ENCODE measurements at regions not wholly inside any gene's neighbourhood (a gene's known extent, or its start where the extent isn't known, plus 50 kb on each side); places are given as distances from the start of the nearest gene placed in this dataset.

DNA sequence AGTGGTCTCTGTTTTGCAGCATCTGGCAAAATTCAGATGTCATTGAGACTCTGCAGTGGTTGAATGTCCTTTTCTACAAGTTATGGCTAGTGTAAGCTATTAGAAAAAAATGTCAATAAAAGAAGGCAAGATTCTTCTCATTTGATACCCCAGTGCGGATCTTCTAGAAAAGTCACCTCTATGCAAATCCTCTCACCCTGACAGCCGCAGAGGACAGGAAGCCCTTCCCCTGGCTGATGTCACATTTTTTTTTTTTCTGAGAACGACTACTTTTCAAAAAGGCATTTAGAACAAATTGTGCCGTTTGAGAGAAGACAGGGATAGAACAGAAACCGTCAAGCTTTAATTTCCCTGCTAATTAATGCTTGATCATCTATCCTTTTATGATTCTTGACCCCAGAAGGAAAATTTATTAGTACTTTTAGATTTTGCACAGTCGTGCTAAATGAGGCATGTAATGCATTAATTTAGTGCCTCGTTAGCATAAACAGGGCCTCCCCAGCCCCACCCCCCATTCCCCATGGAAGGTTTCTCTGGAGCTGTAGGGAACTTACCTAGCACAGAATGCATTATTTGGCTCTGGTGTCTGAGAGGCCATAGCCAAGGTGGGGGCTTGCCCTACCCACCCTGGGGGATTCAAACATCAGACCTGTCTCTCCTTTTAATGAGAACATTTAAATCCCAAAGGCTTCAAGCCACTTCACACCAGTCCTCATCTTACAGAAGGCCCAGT is 183.8 kb downstream of the OPA1 start:
- Histone ChIP-seq H3K4me3 (no peak overlapping the region), H3K9me3 (no peaks in the 10 kb centered on the region), H3K4me1 (peaks cover 0 to 23% (median 0%) of the 10 kb centered on the region in 4 donors), H3K27ac (no peak overlapping the region), H3K27me3 (no peaks in the 10 kb centered on the region), H3K36me3 (no peaks in the 10 kb centered on the region)
- peak in 1 of 3 donors; percentile 32 for DNase-seq
- TF ChIP-seq, protein P1, sequence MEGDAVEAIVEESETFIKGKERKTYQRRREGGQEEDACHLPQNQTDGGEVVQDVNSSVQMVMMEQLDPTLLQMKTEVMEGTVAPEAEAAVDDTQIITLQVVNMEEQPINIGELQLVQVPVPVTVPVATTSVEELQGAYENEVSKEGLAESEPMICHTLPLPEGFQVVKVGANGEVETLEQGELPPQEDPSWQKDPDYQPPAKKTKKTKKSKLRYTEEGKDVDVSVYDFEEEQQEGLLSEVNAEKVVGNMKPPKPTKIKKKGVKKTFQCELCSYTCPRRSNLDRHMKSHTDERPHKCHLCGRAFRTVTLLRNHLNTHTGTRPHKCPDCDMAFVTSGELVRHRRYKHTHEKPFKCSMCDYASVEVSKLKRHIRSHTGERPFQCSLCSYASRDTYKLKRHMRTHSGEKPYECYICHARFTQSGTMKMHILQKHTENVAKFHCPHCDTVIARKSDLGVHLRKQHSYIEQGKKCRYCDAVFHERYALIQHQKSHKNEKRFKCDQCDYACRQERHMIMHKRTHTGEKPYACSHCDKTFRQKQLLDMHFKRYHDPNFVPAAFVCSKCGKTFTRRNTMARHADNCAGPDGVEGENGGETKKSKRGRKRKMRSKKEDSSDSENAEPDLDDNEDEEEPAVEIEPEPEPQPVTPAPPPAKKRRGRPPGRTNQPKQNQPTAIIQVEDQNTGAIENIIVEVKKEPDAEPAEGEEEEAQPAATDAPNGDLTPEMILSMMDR (IDR thresholded peaks at IDR 0.05), result no peak

DNA sequence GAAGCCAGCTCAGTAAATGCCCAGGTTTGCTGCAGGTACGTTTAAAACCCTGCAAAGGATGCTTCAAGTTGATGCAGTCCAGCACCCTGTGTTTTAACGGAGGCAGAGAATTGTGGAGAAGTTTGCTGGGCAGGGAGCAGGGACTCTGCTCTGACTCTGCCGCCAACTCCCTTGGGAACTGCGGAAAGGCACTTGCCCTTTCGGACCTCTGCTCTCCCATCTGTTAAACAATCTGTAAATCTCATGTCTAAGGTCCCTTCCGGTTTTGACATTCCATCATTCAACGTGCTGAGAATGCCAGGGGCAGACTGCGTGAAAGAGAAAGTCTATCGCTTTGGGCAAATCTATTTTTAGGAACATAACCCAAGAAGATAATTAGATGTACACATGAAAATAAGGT is 184.5 kb downstream of the OPA1 start:
- peak in 1 of 3 donors; percentile 55 for DNase-seq
- no peaks in the 10 kb centered on the region for H3K9me3 ChIP-seq
- H3K27ac ChIP-seq, result no peak overlapping the region
- H3K36me3 ChIP-seq, result no peaks in the 10 kb centered on the region
- H3K27me3 ChIP-seq, result no peaks in the 10 kb centered on the region
- peaks cover 0 to 29% (median 0%) of the 10 kb centered on the region in 4 donors for H3K4me1 ChIP-seq
- no peak for TF ChIP-seq POLR2A (IDR thresholded peaks at IDR 0.05)
- TF ChIP-seq, protein P1 (IDR thresholded peaks at IDR 0.05), result no peak
- H3K4me3 ChIP-seq, result no peak overlapping the region

DNA sequence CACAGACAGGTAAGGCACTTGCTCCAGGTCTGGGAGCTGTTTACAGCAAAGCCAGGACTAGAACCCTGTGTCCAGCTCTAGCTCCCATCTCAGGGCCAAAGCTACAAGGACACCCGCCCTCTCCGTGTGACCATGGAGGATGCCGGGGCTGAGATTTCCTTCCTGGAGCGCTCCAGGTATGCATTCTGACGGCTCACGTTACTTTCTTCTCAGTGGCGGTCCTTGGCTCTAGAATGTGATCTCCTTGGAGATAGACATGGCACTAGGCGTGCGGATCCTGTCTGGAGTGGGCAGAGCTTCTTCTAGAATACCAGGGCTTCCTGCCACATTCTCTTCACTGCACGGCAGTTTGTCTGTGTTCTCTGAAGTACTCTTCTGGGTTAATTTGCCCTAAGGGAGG is 185.7 kb downstream of the OPA1 start:
- Histone ChIP-seq H3K36me3 (no peaks in the 10 kb centered on the region), H3K4me3 (no peak overlapping the region), H3K9me3 (no peaks in the 10 kb centered on the region), H3K27ac (no peak overlapping the region), H3K4me1 (peaks cover 0 to 32% (median 0%) of the 10 kb centered on the region in 4 donors), H3K27me3 (no peaks in the 10 kb centered on the region)
- no peak for DNase-seq
- TF ChIP-seq, protein P1 (IDR thresholded peaks at IDR 0.05), result no peak
- TF ChIP-seq POLR2A (IDR thresholded peaks at IDR 0.05), result no peak

DNA sequence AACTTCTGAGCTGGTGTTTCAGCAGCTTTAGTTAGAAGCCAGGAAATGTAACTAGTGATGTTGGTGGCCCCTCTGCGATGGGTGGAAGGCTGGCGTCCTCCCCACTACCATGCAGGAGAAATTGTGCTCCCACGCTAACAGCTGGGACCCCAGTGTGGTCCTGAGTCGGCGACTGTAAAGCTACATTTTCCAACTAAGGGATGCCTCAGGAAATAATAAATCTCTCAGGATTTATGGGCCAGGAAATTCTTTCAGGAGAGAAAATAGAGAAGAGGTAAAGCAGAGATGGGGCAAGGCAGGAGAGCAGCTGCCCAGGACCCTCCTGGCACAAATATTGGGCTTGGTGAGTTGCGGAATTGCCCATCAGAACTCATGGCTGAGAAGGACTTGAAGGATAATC is 186.9 kb downstream of the OPA1 start:
- Histone ChIP-seq H3K36me3 (no peaks in the 10 kb centered on the region), H3K27ac (no peak overlapping the region), H3K4me1 (peaks cover 0 to 32% (median 0%) of the 10 kb centered on the region in 4 donors), H3K27me3 (no peaks in the 10 kb centered on the region), H3K4me3 (no peak overlapping the region), H3K9me3 (no peaks in the 10 kb centered on the region)
- DNase-seq, result no peak
- TF ChIP-seq, protein P1 (IDR thresholded peaks at IDR 0.05), result no peak
- TF ChIP-seq POLR2A (IDR thresholded peaks at IDR 0.05), result no peak

DNA sequence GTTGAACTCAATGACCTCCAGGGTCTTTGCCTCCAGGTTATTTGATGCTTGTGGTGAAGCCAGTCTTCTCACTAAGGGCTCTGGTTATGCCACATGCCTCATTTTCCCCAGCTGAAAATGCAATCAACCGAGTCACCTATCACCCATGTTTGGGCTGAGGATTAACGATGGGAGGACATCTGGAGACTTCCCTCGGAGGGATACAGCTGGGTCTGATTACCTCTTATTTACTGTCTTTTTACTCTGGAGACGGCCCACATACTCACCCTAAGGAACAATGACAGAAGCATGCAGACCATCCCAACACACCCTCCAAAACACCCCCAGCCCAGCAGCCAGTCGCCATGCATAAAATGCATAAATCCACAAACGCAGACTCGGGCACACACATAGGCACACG is 187.4 kb downstream of the OPA1 start:
- TF ChIP-seq POLR2A (IDR thresholded peaks at IDR 0.05), result no peak
- TF ChIP-seq, protein P1 (IDR thresholded peaks at IDR 0.05), result no peak
- Histone ChIP-seq H3K4me3 (no peak overlapping the region), H3K9me3 (no peaks in the 10 kb centered on the region), H3K27ac (no peak overlapping the region), H3K27me3 (no peaks in the 10 kb centered on the region), H3K4me1 (peaks cover 0 to 32% (median 0%) of the 10 kb centered on the region in 4 donors), H3K36me3 (no peaks in the 10 kb centered on the region)
- no peak for DNase-seq
